Right cardiac atrium (tissue), 5 donors: ENCODE measurements at regions not wholly inside any gene's neighbourhood (a gene's known extent, or its start where the extent isn't known, plus 50 kb on each side); places are given as distances from the start of the nearest gene placed in this dataset.
A peak's percentile ranks its signal among the peaks of the same experiment; 100 is the strongest.
"Not testable (repeated sequence)": the region's sequence is repeated elsewhere in the genome, so short reads cannot be mapped to it uniquely, and the experiment has no call there.

Experiments
- ATAC-seq, 2 donors: fragments of 200-7000 bp; cut with Tn5 transposase; one replicate each; pipeline versions ENCODE4 v1.8.0 to v1.9.1; 2020; ENCODE audit warnings: moderate library complexity in 2 of 2, mild to moderate bottlenecking in 1 of 2
- DNase-seq, 3 donors: peaks; one replicate each; pipeline ENCODE4 v3.0.0-alpha.2; 2020
- H3K27ac ChIP-seq: one replicate; pipeline ENCODE4 v1.5.1; 2013; ENCODE audit warnings: mild to moderate bottlenecking, low read length, control low read depth, moderate library complexity
- H3K27me3 ChIP-seq: one replicate; pipeline ENCODE4 v1.6.1; 2013; ENCODE audit not compliant: control insufficient read depth, insufficient read depth
- H3K4me1 ChIP-seq: one replicate; pipeline ENCODE4 v1.6.1; 2013; ENCODE audit warnings: low read length; ENCODE audit not compliant: control insufficient read depth, insufficient read depth
- H3K4me3 ChIP-seq: one replicate; pipeline ENCODE4 v1.5.1; 2013; ENCODE audit warnings: low read length, control low read depth
- H3K9me3 ChIP-seq: one replicate; pipeline ENCODE4 v1.6.1; 2013; ENCODE audit warnings: low read length; ENCODE audit not compliant: control insufficient read depth
- WGBS: extraction: QIAGEN DNeasy Blood & Tissue Kit; methylation state at CpG from one replicate; pipeline ENCODE4 v1.1.7; 2013; 5-methylcytosine and 5-hydroxymethylcytosine counted together
- intact Hi-C, 4 donors: fragments of 100-400 bp; cut with DNase I; formaldehyde crosslinking; loops; one replicate each; pipeline versions ENCODE4 v1.11.0 to v1.14.0; 2022 to 2023
- donor health status: healthy with polysubstance abuse.
- donor health status: DM: no; HTN: yes; CAD: no.
- donor health status: DM: no; HTN: no; CAD: no.
- donor health status: DM: no; HTN: yes; CAD: no; lungs with severe emphysema.
- donor health status: DM: yes; HTN: yes; CAD: no.

GRCh38 chr3:65265511-65265910, 577.7 kb upstream of the ADAMTS9 start:
- Histone ChIP-seq H3K9me3 (no peaks in the 10 kb centered on the region), H3K4me1 (no peaks in the 10 kb centered on the region), H3K27ac (no peak overlapping the region), H3K27me3 (no peaks in the 10 kb centered on the region), H3K4me3 (no peak overlapping the region)
- ATAC-seq = no peak
- WGBS = 82% methylated on average over 4 of the region's 4 CpGs
- intact Hi-C loops = no loop called here
- DNase-seq = no peak

GRCh38 chr3:65262548-65262947, 574.7 kb upstream of the ADAMTS9 start:
- no peak for ATAC-seq
- no peak overlapping the region for H3K27ac ChIP-seq
- no peak for DNase-seq
- intact Hi-C loops = no loop called here
- no peaks in the 10 kb centered on the region for H3K9me3 ChIP-seq
- H3K27me3 ChIP-seq = no peaks in the 10 kb centered on the region
- H3K4me3 ChIP-seq = no peak overlapping the region
- no peaks in the 10 kb centered on the region for H3K4me1 ChIP-seq
- 64% methylated on average over 5 of the region's 5 CpGs for WGBS

GRCh38 chr3:65259946-65260345, 572.1 kb upstream of the ADAMTS9 start:
- Histone ChIP-seq H3K4me3 (no peak overlapping the region), H3K4me1 (no peaks in the 10 kb centered on the region), H3K27me3 (no peaks in the 10 kb centered on the region), H3K9me3 (no peaks in the 10 kb centered on the region), H3K27ac (no peak overlapping the region)
- no peak for DNase-seq
- intact Hi-C loops = no loop called here
- 0% methylated on average over 1 of the region's 1 CpG for WGBS
- ATAC-seq = no peak

- H3K4me3 ChIP-seq, H3K27me3 ChIP-seq, ATAC-seq, H3K9me3 ChIP-seq, H3K27ac ChIP-seq, DNase-seq, H3K4me1 ChIP-seq, intact Hi-C loops: not testable (repeated sequence)
- WGBS = 92% methylated on average over 3 of the region's 3 CpGs
Observed at GRCh38 chr3:65252914-65253313, 565.1 kb upstream of the ADAMTS9 start.

- Histone ChIP-seq H3K4me3 (no peak overlapping the region), H3K9me3 (no peaks in the 10 kb centered on the region), H3K4me1 (no peaks in the 10 kb centered on the region), H3K27me3 (no peaks in the 10 kb centered on the region), H3K27ac (no peak overlapping the region)
- ATAC-seq (no peak), DNase-seq (no peak)
- intact Hi-C loops = no loop called here
Observed at GRCh38 chr3:65252266-65252665, 564.5 kb upstream of the ADAMTS9 start.

GRCh38 chr3:65251375-65251774, 563.6 kb upstream of the ADAMTS9 start:
- no peaks in the 10 kb centered on the region for H3K27me3 ChIP-seq
- 88% methylated on average over 2 of the region's 2 CpGs for WGBS
- H3K4me3 ChIP-seq = no peak overlapping the region
- no peaks in the 10 kb centered on the region for H3K4me1 ChIP-seq
- intact Hi-C loops = no loop called here
- ATAC-seq (no peak), DNase-seq (no peak)
- no peak overlapping the region for H3K27ac ChIP-seq
- H3K9me3 ChIP-seq = no peaks in the 10 kb centered on the region

GRCh38 chr3:65246561-65246960, 558.8 kb upstream of the ADAMTS9 start:
- H3K4me1 ChIP-seq = no peaks in the 10 kb centered on the region
- H3K9me3 ChIP-seq = no peaks in the 10 kb centered on the region
- H3K27me3 ChIP-seq = no peaks in the 10 kb centered on the region
- no peak overlapping the region for H3K27ac ChIP-seq
- DNase-seq = no peak
- ATAC-seq = no peak
- intact Hi-C loops = loop anchor here in 2 of 4 donors (5.0 kb wide), 1 partner anchor 714 kb away; no protein-coding TSS in a partner anchor
- WGBS = 64% methylated on average over 6 of the region's 6 CpGs
- no peak overlapping the region for H3K4me3 ChIP-seq

GRCh38 chr3:65245133-65246063, 557.6 kb upstream of the ADAMTS9 start:
- WGBS = 37% methylated on average over 9 of the region's 9 CpGs
- H3K4me1 ChIP-seq = no peaks in the 10 kb centered on the region

GRCh38 chr3:65240366-65240765, 552.6 kb upstream of the ADAMTS9 start:
- intact Hi-C loops = no loop called here
- WGBS = 83% methylated on average over 6 of the region's 6 CpGs
- ATAC-seq = no peak
- no peaks in the 10 kb centered on the region for H3K4me1 ChIP-seq
- H3K9me3 ChIP-seq = no peaks in the 10 kb centered on the region
- H3K27me3 ChIP-seq = no peaks in the 10 kb centered on the region
- DNase-seq = no peak
- no peak overlapping the region for H3K4me3 ChIP-seq
- H3K27ac ChIP-seq = no peak overlapping the region

More at GRCh38 chr3:65245133-65246063, 557.6 kb upstream of the ADAMTS9 start:
- no peaks in the 10 kb centered on the region for H3K27me3 ChIP-seq
- ATAC-seq (peak; percentile 11 to 68), DNase-seq (no peak)
- no peak overlapping the region for H3K4me3 ChIP-seq
- no peaks in the 10 kb centered on the region for H3K9me3 ChIP-seq
- intact Hi-C loops = loop anchor here in 2 of 4 donors (5.0 kb wide), 1 partner anchor 713 kb away; no protein-coding TSS in a partner anchor
- no peak overlapping the region for H3K27ac ChIP-seq

GRCh38 chr3:65238652-65239051, 550.9 kb upstream of the ADAMTS9 start:
- intact Hi-C loops = no loop called here
- 93% methylated on average over 2 of the region's 2 CpGs for WGBS

GRCh38 chr3:65234499-65234898, 546.7 kb upstream of the ADAMTS9 start:
- DNase-seq = no peak
- WGBS = 64% methylated on average over 2 of the region's 2 CpGs
- no peaks in the 10 kb centered on the region for H3K4me1 ChIP-seq
- intact Hi-C loops = no loop called here
- no peaks in the 10 kb centered on the region for H3K9me3 ChIP-seq
- H3K4me3 ChIP-seq = no peak overlapping the region
- no peaks in the 10 kb centered on the region for H3K27me3 ChIP-seq
- no peak for ATAC-seq
- no peak overlapping the region for H3K27ac ChIP-seq

More at GRCh38 chr3:65238652-65239051, 550.9 kb upstream of the ADAMTS9 start:
- H3K27ac ChIP-seq = no peak overlapping the region
- DNase-seq = no peak
- no peak overlapping the region for H3K4me3 ChIP-seq
- H3K9me3 ChIP-seq = no peaks in the 10 kb centered on the region
- H3K4me1 ChIP-seq = no peaks in the 10 kb centered on the region
- no peak for ATAC-seq
- no peaks in the 10 kb centered on the region for H3K27me3 ChIP-seq
